ENCODE measurements at regions not wholly inside any gene's neighbourhood (a gene's known extent, or its start where the extent isn't known, plus 50 kb on each side); places are given as distances from the start of the nearest gene placed in this dataset.
"Not testable (repeated sequence)": the region's sequence is repeated elsewhere in the genome, so short reads cannot be mapped to it uniquely, and the experiment has no call there.

DNA sequence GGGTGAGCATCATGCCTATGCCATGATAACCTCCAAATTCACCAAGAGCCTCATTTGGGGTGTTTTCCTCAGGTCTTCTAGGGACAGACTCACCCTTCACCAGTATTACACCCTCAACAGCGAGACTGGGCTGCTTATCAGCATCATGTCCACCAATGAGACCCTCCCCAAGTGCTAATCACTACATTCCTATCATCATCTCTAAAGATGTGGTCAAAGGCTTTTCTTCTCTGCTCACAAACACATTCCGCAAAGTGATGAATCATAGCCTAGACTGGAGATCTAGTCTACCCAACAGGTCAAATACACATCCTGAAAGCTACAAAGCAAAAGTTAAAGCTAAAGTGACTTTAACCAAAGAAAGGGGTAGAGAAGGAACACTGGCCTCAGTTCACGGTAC is 75.3 kb upstream of the C7orf33 start:
- no peak for DNase-seq

DNA sequence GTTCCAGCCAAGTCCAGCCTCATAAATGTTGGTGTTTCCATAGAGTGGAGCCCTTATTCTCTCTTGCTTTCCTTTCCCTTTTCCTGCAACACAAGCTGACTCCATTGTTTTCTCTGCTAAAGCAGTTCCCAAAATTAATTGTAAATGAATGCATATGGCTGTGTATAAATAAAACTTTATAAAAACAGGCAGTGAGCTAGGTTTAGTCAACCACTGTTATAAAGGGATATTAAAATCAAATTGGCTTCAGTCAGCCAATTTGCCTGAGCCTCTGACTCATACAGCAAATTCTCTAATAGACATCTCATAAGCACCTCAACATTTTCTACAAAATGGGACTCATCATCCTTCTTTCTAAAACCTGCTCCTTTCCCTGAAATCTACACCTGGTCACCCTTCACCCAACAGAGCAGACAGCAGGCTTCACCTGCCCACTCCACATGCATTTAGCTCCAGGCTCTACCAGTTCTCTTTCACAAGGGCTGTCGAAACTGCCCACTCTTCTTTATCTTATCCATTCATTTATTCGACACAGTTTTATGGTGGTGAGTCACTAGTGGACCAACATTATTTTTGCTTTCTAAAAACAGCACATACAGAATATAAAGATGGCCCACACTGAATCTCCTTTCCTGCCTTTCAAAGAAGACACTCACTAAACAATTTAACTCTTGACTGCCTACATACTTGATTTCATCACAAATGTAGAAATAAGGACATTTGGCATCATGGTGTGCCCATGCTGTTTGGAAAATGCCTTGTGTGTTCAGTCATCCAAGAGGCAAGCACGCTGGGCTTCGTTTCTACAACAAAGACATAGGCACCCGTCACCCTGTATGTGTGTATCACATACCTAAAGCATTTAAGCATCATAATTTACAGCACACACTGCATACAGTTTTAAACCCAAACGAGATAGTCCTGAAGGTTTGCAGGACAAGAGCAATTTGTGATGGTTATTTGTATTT is 74.6 kb upstream of the C7orf33 start:
- no peak for DNase-seq

- DNase-seq: not testable (repeated sequence)
These were observed 71.2 kb upstream of the C7orf33 start for GRCh38 chr7:148519386-148519785.

- DNase-seq: no peak
These were observed 69.3 kb upstream of the C7orf33 start for GRCh38 chr7:148521271-148521670.

GRCh38 chr7:148523550-148523949 is 67.0 kb upstream of the C7orf33 start:
- DNase-seq: no peak

GRCh38 chr7:148524479-148525224 is 65.9 kb upstream of the C7orf33 start:
- DNase-seq: no peak

- peak; percentile 81 to 86 for DNase-seq
These were observed 62.8 kb upstream of the C7orf33 start for GRCh38 chr7:148527717-148528168.

GRCh38 chr7:148535217-148535616 is 55.3 kb upstream of the C7orf33 start:
- peak in 1 of 2 donors; percentile 5 for DNase-seq

DNA sequence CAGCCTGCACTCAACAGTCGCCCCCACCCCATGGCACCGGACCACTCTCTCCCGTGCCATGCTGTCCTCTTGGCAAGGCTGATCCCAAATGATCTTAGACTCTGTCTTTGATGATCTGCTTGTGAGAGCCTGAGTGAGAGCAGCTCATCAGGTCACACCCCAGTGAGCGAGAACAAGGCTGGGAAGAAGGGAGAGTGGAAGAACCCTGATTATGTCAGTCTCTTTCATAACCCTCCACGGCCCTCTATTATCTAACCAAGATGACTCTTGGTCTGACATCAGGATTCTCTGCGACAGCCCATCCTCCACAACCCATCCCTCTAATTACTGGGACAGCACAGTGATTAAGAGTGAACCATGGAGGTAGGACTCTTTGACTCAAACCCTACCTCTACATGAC is 53.1 kb upstream of the C7orf33 start:
- no peak for DNase-seq

- DNase-seq: no peak
These were observed 50.4 kb upstream of the C7orf33 start for GRCh38 chr7:148540041-148540738.
